GM12878 (cell line): ENCODE measurements at regions not wholly inside any gene's neighbourhood (a gene's known extent, or its start where the extent isn't known, plus 50 kb on each side); places are given as distances from the start of the nearest gene placed in this dataset.

Experiments used
- ATAC-seq: fragments of 200-7000 bp; cut with Tn5 transposase; 3 replicates; pipeline ENCODE4 v1.9.1; 2020; ENCODE audit warnings: mild to moderate bottlenecking, moderate library complexity
- BruUV-seq: library from RNA; stranded (reverse); fragments of 400-500 nt; replicated peaks from 2 replicates; lab custom pipeline; 2021; lab: Mats Ljungman, UMichigan
- CTCF ChIA-PET: fragments of 300-600 bp; sonication (Branson Sonifier 250); formaldehyde crosslinking; extraction: SDS; loops from one replicate; lab custom pipeline; 2021; ENCODE audit warnings: inconsistent platforms; lab: Yijun Ruan, JAX
- POLR2A ChIA-PET: fragments of 350-600 bp; formaldehyde crosslinking; extraction: SDS; loops from one replicate; lab custom pipeline; 2021; ENCODE audit warnings: inconsistent platforms; lab: Charles Lee
- RAD21 ChIA-PET: fragments of 300-600 bp; sonication (Branson Sonifier 250); formaldehyde crosslinking; loops from one replicate; lab custom pipeline; 2023; ENCODE audit warnings: antibody characterized with exemption; ENCODE audit not compliant: unreplicated experiment; lab: Charles Lee
- SMC1A ChIA-PET: fragments of 300-600 bp; sonication (Branson Sonifier 250); formaldehyde crosslinking; loops from one replicate; lab custom pipeline; 2023; ENCODE audit not compliant: unreplicated experiment, uncharacterized antibody; lab: Charles Lee
- DNase-seq: peaks from one replicate; pipeline ENCODE4 v3.0.0-alpha.2; 2011; ENCODE audit warnings: low read depth, low spot score
- FAIRE-seq: peaks from 3 replicates; lab custom pipeline; 2011; peaks lifted over from hg19 to GRCh38; lab: Jason Lieb, UNC
- H2AFZ ChIP-seq: 2 replicates; pipeline ENCODE4 v1.6.0; 2011; ENCODE audit warnings: low read depth, low read length, control low read depth; ENCODE audit not compliant: control insufficient read depth
- H3K27ac ChIP-seq: 2 replicates; pipeline ENCODE4 v1.5.1; 2011; ENCODE audit warnings: control low read depth; ENCODE audit not compliant: control insufficient read depth, insufficient read depth
- H3K27me3 ChIP-seq, 2 experiments: replicated peaks in 1 of 2; 2 replicates each; pipeline versions ENCODE4 v1.6.0 to v1.6.1; 2011; ENCODE audit warnings: low read length in 1 of 2; ENCODE audit not compliant: control insufficient read depth in 2 of 2, insufficient read depth in 2 of 2
- H3K36me3 ChIP-seq, 2 experiments: 2 replicates each; pipeline ENCODE4 v1.5.1; 2011; ENCODE audit warnings: low read length in 1 of 2; ENCODE audit not compliant: control insufficient read depth in 2 of 2, insufficient read depth in 2 of 2
- H3K4me1 ChIP-seq: 2 replicates; pipeline ENCODE4 v1.6.1; 2011; ENCODE audit warnings: mild to moderate bottlenecking, low read length, moderate library complexity, mixed read lengths; ENCODE audit not compliant: control insufficient read depth, insufficient read depth
- H3K4me2 ChIP-seq: 2 replicates; pipeline ENCODE4 v1.6.0; 2011; ENCODE audit warnings: control low read depth; ENCODE audit not compliant: control insufficient read depth, insufficient read depth
- H3K4me3 ChIP-seq: fragments of 200-600 bp; sonication (generic); 2 replicates; pipeline ENCODE4 v1.5.1; 2016
- H3K79me2 ChIP-seq: 2 replicates; pipeline ENCODE4 v1.6.0; 2011; ENCODE audit warnings: low read length; ENCODE audit not compliant: control insufficient read depth, insufficient read depth
- H3K9ac ChIP-seq: 2 replicates; pipeline ENCODE4 v1.8.0; 2011; ENCODE audit warnings: low read length, control low read depth, mixed read lengths; ENCODE audit not compliant: control insufficient read depth, insufficient read depth
- H3K9me3 ChIP-seq: replicated peaks from 3 replicates; pipeline ENCODE4 v1.5.1; 2011; ENCODE audit warnings: mild to moderate bottlenecking, low read length; ENCODE audit not compliant: control insufficient read depth, insufficient read depth
- H4K20me1 ChIP-seq: 2 replicates; pipeline ENCODE4 v1.6.0; 2011; ENCODE audit not compliant: control insufficient read depth, insufficient read depth
- EZH2 ChIP-seq: IDR thresholded peaks from 2 replicates; pipeline ENCODE4 v1.6.1; 2012; ENCODE audit warnings: low read depth, mild to moderate bottlenecking, control low read depth, inconsistent platforms, low read length, borderline replicate concordance; ENCODE audit not compliant: control insufficient read depth
- HDGF ChIP-seq: fragments of 450-650 bp; IDR thresholded peaks from 2 replicates; pipeline ENCODE4 v1.6.1; 2016; ENCODE audit warnings: antibody characterized with exemption
- IKZF1 ChIP-seq: fragments of 450-650 bp; conservative IDR thresholded peaks from 2 replicates; pipeline ENCODE4 v1.6.1; 2017; ENCODE audit warnings: antibody characterized with exemption, mild to moderate bottlenecking
- KDM1A ChIP-seq: fragments of 200-600 bp; sonication (generic); IDR thresholded peaks from 2 replicates; pipeline ENCODE4 v1.6.1; 2016; ENCODE audit warnings: borderline replicate concordance
- POLR2A ChIP-seq: IDR thresholded peaks from 2 replicates; pipeline ENCODE4 v1.6.1; 2011; ENCODE audit warnings: low read depth, mild to moderate bottlenecking, low read length
- TAF1 ChIP-seq: IDR thresholded peaks from 2 replicates; pipeline ENCODE4 v1.6.1; 2011; ENCODE audit warnings: mild to moderate bottlenecking, low read depth, low read length, borderline replicate concordance
- YBX1 ChIP-seq: fragments of 450-650 bp; IDR thresholded peaks from 2 replicates; pipeline ENCODE4 v1.6.1; 2016; ENCODE audit warnings: antibody characterized with exemption
- ZNF274 ChIP-seq: IDR thresholded peaks from one replicate; pipeline ENCODE4 v1.8.0; 2011; ENCODE audit not compliant: insufficient read length, insufficient read depth
- ZNF622 ChIP-seq: fragments of 450-650 bp; IDR thresholded peaks from 2 replicates; pipeline ENCODE4 v1.6.1; 2017; ENCODE audit warnings: mild to moderate bottlenecking, inconsistent platforms
- WGBS: methylation state at CpG from one replicate; pipeline ENCODE4 v1.1.6; 2016; ENCODE audit warnings: low lambda C conversion rate; ENCODE audit not compliant: insufficient replicate concordance, insufficient coverage; ENCODE audit errors: missing lambda C conversion rate; 5-methylcytosine and 5-hydroxymethylcytosine counted together
- in situ Hi-C: fragments of 300-500 bp; cut with MboI; formaldehyde crosslinking; loops from 9 replicates; pipeline ENCODE4 v1.14.3; 2018; ENCODE audit warnings: mixed read lengths
- intact Hi-C: fragments of 100-400 bp; cut with micrococcal nuclease; formaldehyde crosslinking; loops from one replicate; pipeline ENCODE4 v1.14.2; 2022; ENCODE audit not compliant: unreplicated experiment
- TF ChIP-seq, protein P1 (sequence below): IDR thresholded peaks from 2 replicates; pipeline ENCODE4 v1.6.1; 2012; ENCODE audit warnings: improper control_type of control experiment, low read depth, low read length; ENCODE audit not compliant: insufficient replicate concordance
- TF ChIP-seq, protein P2 (sequence below): IDR thresholded peaks from 2 replicates; pipeline ENCODE4 v1.6.1; 2012; ENCODE audit warnings: low read length, inconsistent platforms

- CTCF ChIA-PET = interaction anchor here (0.6 kb wide), 1 partner anchor 121 kb away, joined by 3 read pairs; no protein-coding TSS in a partner anchor
- Histone ChIP-seq H3K9ac (no peak overlapping the region), H2AFZ (no peak overlapping the region)
- SMC1A ChIA-PET = no interaction called here
- ATAC-seq = no peak
- TF ChIP-seq ZNF274 (no peak), TAF1 (no peak)
- TF ChIP-seq, all 136 proteins: peak for 0
- intact Hi-C loops (no loop called here), in situ Hi-C loops (no loop called here)
- Histone ChIP-seq H3K27ac (no peak overlapping the region), H3K36me3 (no peaks in the 10 kb centered on the region), H3K4me1 (no peaks in the 10 kb centered on the region), H3K4me2 (no peak overlapping the region), H3K9me3 (no peaks in the 10 kb centered on the region), H3K27me3 (no peaks in the 10 kb centered on the region), H3K79me2 (no peaks in the 10 kb centered on the region), H3K4me3 (no peak overlapping the region), H4K20me1 (no peaks in the 10 kb centered on the region)
- WGBS = 8% methylated on average over 6 of the region's 6 CpGs
- no TSS peak for BruUV-seq
- FAIRE-seq (no peak), DNase-seq (no peak)
- RAD21 ChIA-PET = no interaction called here
- POLR2A ChIA-PET = no interaction called here
Measured at GRCh38 chr5:24747327-24747726, 102.5 kb upstream of the CDH10 start.

GRCh38 chr5:24742334-24742733 is 97.6 kb upstream of the CDH10 start:
- 86% methylated on average over 3 of the region's 3 CpGs for WGBS
- H2AFZ ChIP-seq = no peak overlapping the region
- in situ Hi-C loops = no loop called here
- no peak overlapping the region for H3K27ac ChIP-seq
- SMC1A ChIA-PET = no interaction called here
- no peak for DNase-seq
- H3K27me3 ChIP-seq = no peaks in the 10 kb centered on the region
- CTCF ChIA-PET = no interaction called here
- no peak for FAIRE-seq
- intact Hi-C loops = no loop called here
- no peaks in the 10 kb centered on the region for H4K20me1 ChIP-seq
- H3K9me3 ChIP-seq = no peaks in the 10 kb centered on the region
- no peaks in the 10 kb centered on the region for H3K36me3 ChIP-seq
- no peak for TF ChIP-seq POLR2A
- TF ChIP-seq ZNF622 = no peak
- TF ChIP-seq IKZF1 = no peak
- TF ChIP-seq EZH2 = no peak
- no peak for TF ChIP-seq HDGF
- TF ChIP-seq, protein P1, sequence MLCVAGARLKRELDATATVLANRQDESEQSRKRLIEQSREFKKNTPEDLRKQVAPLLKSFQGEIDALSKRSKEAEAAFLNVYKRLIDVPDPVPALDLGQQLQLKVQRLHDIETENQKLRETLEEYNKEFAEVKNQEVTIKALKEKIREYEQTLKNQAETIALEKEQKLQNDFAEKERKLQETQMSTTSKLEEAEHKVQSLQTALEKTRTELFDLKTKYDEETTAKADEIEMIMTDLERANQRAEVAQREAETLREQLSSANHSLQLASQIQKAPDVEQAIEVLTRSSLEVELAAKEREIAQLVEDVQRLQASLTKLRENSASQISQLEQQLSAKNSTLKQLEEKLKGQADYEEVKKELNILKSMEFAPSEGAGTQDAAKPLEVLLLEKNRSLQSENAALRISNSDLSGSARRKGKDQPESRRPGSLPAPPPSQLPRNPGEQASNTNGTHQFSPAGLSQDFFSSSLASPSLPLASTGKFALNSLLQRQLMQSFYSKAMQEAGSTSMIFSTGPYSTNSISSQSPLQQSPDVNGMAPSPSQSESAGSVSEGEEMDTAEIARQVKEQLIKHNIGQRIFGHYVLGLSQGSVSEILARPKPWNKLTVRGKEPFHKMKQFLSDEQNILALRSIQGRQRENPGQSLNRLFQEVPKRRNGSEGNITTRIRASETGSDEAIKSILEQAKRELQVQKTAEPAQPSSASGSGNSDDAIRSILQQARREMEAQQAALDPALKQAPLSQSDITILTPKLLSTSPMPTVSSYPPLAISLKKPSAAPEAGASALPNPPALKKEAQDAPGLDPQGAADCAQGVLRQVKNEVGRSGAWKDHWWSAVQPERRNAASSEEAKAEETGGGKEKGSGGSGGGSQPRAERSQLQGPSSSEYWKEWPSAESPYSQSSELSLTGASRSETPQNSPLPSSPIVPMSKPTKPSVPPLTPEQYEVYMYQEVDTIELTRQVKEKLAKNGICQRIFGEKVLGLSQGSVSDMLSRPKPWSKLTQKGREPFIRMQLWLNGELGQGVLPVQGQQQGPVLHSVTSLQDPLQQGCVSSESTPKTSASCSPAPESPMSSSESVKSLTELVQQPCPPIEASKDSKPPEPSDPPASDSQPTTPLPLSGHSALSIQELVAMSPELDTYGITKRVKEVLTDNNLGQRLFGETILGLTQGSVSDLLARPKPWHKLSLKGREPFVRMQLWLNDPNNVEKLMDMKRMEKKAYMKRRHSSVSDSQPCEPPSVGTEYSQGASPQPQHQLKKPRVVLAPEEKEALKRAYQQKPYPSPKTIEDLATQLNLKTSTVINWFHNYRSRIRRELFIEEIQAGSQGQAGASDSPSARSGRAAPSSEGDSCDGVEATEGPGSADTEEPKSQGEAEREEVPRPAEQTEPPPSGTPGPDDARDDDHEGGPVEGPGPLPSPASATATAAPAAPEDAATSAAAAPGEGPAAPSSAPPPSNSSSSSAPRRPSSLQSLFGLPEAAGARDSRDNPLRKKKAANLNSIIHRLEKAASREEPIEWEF = no peak
- TF ChIP-seq, protein P2, sequence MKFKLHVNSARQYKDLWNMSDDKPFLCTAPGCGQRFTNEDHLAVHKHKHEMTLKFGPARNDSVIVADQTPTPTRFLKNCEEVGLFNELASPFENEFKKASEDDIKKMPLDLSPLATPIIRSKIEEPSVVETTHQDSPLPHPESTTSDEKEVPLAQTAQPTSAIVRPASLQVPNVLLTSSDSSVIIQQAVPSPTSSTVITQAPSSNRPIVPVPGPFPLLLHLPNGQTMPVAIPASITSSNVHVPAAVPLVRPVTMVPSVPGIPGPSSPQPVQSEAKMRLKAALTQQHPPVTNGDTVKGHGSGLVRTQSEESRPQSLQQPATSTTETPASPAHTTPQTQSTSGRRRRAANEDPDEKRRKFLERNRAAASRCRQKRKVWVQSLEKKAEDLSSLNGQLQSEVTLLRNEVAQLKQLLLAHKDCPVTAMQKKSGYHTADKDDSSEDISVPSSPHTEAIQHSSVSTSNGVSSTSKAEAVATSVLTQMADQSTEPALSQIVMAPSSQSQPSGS = no peak
- TF ChIP-seq KDM1A = no peak
- no peak for TF ChIP-seq YBX1
- no TSS peak for BruUV-seq
- H3K4me3 ChIP-seq = no peak overlapping the region
- no peaks in the 10 kb centered on the region for H3K79me2 ChIP-seq
- no peak overlapping the region for H3K4me2 ChIP-seq
- no peak overlapping the region for H3K9ac ChIP-seq
- no peak for ATAC-seq
- no peaks in the 10 kb centered on the region for H3K4me1 ChIP-seq
- POLR2A ChIA-PET = no interaction called here
- RAD21 ChIA-PET = no interaction called here
